ENCODE measurements at regions not wholly inside any gene's neighbourhood (a gene's known extent, or its start where the extent isn't known, plus 50 kb on each side); places are given as distances from the start of the nearest gene placed in this dataset.

DNA sequence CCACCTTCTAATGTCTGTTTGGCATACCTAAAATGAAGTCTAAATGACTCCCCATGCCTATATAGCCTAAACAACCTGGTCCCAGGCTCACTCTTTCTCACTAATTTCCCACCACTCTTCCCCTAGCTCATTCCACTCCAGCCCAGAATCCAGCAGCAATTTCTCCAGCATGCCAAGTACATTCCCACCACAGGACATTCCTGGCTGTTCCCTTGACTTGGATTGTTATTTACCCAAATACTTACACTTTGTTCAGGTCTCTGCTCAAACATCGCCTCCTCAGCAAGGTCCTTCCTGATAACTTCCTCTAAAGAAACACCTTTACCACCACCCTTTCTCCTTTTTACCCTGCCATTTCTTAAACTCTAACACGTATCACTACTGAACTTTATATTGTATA, 743.4 kb downstream of the RPS29 start:
- TF ChIP-seq, protein P1, sequence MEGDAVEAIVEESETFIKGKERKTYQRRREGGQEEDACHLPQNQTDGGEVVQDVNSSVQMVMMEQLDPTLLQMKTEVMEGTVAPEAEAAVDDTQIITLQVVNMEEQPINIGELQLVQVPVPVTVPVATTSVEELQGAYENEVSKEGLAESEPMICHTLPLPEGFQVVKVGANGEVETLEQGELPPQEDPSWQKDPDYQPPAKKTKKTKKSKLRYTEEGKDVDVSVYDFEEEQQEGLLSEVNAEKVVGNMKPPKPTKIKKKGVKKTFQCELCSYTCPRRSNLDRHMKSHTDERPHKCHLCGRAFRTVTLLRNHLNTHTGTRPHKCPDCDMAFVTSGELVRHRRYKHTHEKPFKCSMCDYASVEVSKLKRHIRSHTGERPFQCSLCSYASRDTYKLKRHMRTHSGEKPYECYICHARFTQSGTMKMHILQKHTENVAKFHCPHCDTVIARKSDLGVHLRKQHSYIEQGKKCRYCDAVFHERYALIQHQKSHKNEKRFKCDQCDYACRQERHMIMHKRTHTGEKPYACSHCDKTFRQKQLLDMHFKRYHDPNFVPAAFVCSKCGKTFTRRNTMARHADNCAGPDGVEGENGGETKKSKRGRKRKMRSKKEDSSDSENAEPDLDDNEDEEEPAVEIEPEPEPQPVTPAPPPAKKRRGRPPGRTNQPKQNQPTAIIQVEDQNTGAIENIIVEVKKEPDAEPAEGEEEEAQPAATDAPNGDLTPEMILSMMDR (IDR thresholded peaks at IDR 0.05), result no peak
- TF ChIP-seq POLR2A (IDR thresholded peaks at IDR 0.05), result no peak
- no peaks in the 10 kb centered on the region for H3K27me3 ChIP-seq
- H3K4me1 ChIP-seq (replicated peaks in 1 of 2), result no peaks in the 10 kb centered on the region
- H3K9me3 ChIP-seq (replicated peaks in 1 of 3), result no peaks in the 10 kb centered on the region
- no peak for DNase-seq
- H3K27ac ChIP-seq, result no peak overlapping the region
- WGBS, 4 donors, result 87 to 94% (median 92%) methylated on average over 2 of the region's 2 CpGs
- intact Hi-C loops (cut with DNase I), result no loop called here
- no peak overlapping the region for H3K4me3 ChIP-seq
- no peaks in the 10 kb centered on the region for H3K36me3 ChIP-seq (replicated peaks in 1 of 2)

DNA sequence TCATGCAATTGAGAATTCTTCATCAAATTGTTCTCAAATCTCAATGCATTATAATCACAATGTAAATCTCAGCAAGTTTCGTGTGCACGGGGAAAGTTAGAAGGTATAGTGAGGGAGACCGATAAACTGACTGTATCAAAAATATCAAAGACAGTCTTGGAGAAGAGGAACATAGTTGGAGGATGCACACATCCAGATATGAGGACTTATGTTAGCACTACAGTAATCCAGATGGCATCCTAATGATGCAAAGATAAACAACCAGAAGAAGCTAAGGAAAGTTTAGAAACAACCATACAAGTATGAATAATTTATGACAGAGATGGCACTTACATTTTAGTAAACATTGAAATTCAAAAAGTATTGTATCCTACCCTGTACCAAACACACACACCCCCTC, 760.1 kb downstream of the RPS29 start:
- Histone ChIP-seq H3K36me3 (replicated peaks in 1 of 2) (no peaks in the 10 kb centered on the region), H3K9me3 (replicated peaks in 1 of 3) (no peaks in the 10 kb centered on the region), H3K27me3 (no peaks in the 10 kb centered on the region), H3K4me1 (replicated peaks in 1 of 2) (no peaks in the 10 kb centered on the region), H3K4me3 (no peak overlapping the region), H3K27ac (no peak overlapping the region)
- no peak for DNase-seq
- TF ChIP-seq POLR2A (IDR thresholded peaks at IDR 0.05), result no peak
- TF ChIP-seq, protein P1 (IDR thresholded peaks at IDR 0.05), result no peak
- 94 to 97% (median 95%) methylated on average over 3 of the region's 3 CpGs for WGBS, 4 donors
- intact Hi-C loops (cut with DNase I), result no loop called here

DNA sequence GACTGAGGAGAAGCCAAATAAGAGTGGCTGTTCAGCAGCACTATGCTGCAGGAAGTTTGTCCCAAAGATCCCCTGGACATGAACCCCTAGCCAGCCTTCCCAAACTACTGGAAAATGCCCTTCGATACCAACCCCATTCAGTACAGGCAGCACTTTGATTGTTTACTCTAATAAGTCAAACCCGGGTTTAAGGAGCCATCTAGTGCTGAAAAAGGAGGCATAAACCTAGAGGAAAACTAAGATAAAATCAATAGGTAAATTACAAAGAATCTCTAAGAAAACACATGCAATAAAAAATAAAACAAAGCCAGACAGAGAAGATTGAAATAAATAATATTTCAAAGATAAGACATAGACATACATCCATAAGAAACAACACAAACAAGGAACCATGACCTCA, 771.6 kb downstream of the RPS29 start:
- no peak for DNase-seq
- WGBS, 4 donors, result 78 to 82% (median 79%) methylated on average over 2 of the region's 2 CpGs
- no peak overlapping the region for H3K27ac ChIP-seq
- TF ChIP-seq POLR2A (IDR thresholded peaks at IDR 0.05), result no peak
- TF ChIP-seq, protein P1 (IDR thresholded peaks at IDR 0.05), result no peak
- H3K4me3 ChIP-seq, result no peak overlapping the region
- no peaks in the 10 kb centered on the region for H3K9me3 ChIP-seq (replicated peaks in 1 of 3)
- no peaks in the 10 kb centered on the region for H3K4me1 ChIP-seq (replicated peaks in 1 of 2)
- no peaks in the 10 kb centered on the region for H3K36me3 ChIP-seq (replicated peaks in 1 of 2)
- intact Hi-C loops (cut with DNase I), result no loop called here
- no peaks in the 10 kb centered on the region for H3K27me3 ChIP-seq

DNA sequence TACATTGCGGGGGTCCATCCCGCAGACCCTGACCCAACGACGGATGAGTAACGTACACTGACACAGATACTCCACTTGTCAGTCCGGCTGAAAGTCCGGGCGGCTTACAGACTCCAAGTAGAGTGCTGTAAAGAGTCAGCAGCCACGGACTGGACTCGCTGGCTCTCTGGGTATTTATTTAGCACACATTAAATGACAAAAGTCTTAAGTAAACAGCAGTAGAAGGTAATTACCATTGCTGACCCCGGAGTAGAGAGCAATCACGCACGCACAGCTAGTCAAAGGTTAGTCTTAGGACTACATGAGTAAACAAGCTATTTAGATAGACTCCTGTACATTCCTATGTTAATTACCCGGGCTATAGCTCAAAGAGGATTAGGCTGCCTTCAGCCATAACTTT, 780.9 kb downstream of the RPS29 start:
- WGBS, 4 donors, result 55 to 70% (median 65%) methylated on average over 14 of the region's 14 CpGs
- Histone ChIP-seq H3K9me3 (replicated peaks in 1 of 3) (peaks cover 0 to 4% (median 0%) of the 10 kb centered on the region in 3 donors), H3K4me1 (replicated peaks in 1 of 2) (no peaks in the 10 kb centered on the region), H3K27me3 (no peaks in the 10 kb centered on the region), H3K4me3 (no peak overlapping the region), H3K27ac (no peak overlapping the region), H3K36me3 (replicated peaks in 1 of 2) (no peaks in the 10 kb centered on the region)
- DNase-seq, result no peak
- no peak for TF ChIP-seq POLR2A (IDR thresholded peaks at IDR 0.05)
- TF ChIP-seq, protein P1 (IDR thresholded peaks at IDR 0.05), result no peak
- intact Hi-C loops (cut with DNase I), result no loop called here

All from adrenal gland (tissue), 9 donors.